Hematopoietic multipotent progenitor cell treated with erythropoietin and hydrocortisone succinate and interleukin-3 and kit ligand, for 6 days (in vitro differentiated cells): ENCODE measurements at regions not wholly inside any gene's neighbourhood (a gene's known extent, or its start where the extent isn't known, plus 50 kb on each side); places are given as distances from the start of the nearest gene placed in this dataset.
"Not testable (repeated sequence)": the region's sequence is repeated elsewhere in the genome, so short reads cannot be mapped to it uniquely, and the experiment has no call there.

ENCODE experiments used
- DNase-seq: peaks from one replicate; pipeline ENCODE4 v3.0.0-alpha.2; 2015

- not testable (repeated sequence) for DNase-seq
These were observed 56.6 kb upstream of the ZNF519 start for GRCh38 chr18:14188751-14189406.
